Mammary epithelial cell (primary cell): ENCODE measurements at regions not wholly inside any gene's neighbourhood (a gene's known extent, or its start where the extent isn't known, plus 50 kb on each side); places are given as distances from the start of the nearest gene placed in this dataset.

Experiments used
- EZH2 ChIP-seq: IDR thresholded peaks from 2 replicates; pipeline ENCODE4 v1.6.1; 2012; ENCODE audit warnings: low read length, inconsistent platforms, borderline replicate concordance
- TF ChIP-seq, protein P1 (sequence below), 2 donors: IDR thresholded peaks in 1 of 2; conservative IDR thresholded peaks in 1 of 2; 2 replicates each; pipeline ENCODE4 v1.5.1; 2011 to 2012; ENCODE audit warnings: inconsistent platforms in 2 of 2, low read length in 2 of 2, mild to moderate bottlenecking in 2 of 2, control low read depth in 1 of 2, low read depth in 1 of 2; ENCODE audit not compliant: insufficient read depth in 1 of 2; ENCODE audit errors: extremely low read depth in 1 of 2

DNA sequence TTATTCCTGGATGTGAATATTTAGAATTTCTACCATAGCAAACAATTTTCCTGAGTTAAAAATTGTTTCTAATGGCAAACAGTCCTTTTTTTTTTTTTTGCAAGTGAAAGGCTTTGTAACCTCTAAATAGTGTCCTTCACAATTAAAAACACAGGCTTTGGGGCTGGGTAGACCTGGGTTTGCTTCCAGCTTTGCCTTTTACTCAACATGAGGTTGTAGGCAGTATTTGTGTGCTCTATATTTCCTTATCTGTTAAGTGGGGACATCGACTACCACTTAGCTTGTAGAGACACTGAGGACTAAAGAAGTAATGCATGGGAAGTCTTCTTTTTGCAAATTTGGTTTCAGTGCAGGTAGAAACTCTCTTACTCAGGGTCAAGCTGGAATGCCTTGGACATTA is 169.4 kb upstream of the GRB10 start:
- no peak for TF ChIP-seq EZH2
- TF ChIP-seq, protein P1, sequence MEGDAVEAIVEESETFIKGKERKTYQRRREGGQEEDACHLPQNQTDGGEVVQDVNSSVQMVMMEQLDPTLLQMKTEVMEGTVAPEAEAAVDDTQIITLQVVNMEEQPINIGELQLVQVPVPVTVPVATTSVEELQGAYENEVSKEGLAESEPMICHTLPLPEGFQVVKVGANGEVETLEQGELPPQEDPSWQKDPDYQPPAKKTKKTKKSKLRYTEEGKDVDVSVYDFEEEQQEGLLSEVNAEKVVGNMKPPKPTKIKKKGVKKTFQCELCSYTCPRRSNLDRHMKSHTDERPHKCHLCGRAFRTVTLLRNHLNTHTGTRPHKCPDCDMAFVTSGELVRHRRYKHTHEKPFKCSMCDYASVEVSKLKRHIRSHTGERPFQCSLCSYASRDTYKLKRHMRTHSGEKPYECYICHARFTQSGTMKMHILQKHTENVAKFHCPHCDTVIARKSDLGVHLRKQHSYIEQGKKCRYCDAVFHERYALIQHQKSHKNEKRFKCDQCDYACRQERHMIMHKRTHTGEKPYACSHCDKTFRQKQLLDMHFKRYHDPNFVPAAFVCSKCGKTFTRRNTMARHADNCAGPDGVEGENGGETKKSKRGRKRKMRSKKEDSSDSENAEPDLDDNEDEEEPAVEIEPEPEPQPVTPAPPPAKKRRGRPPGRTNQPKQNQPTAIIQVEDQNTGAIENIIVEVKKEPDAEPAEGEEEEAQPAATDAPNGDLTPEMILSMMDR (conservative IDR thresholded peaks at IDR 0.05 in 1 of 2, IDR thresholded peaks at IDR 0.05 in 1 of 2; ENCODE audit: extremely low read depth in 1 of 2, insufficient read depth in 1 of 2, low read depth in 1 of 2, low read length in 2 of 2) = no peak
